ENCODE measurements at regions not wholly inside any gene's neighbourhood (a gene's known extent, or its start where the extent isn't known, plus 50 kb on each side); places are given as distances from the start of the nearest gene placed in this dataset.
"Not testable (repeated sequence)": the region's sequence is repeated elsewhere in the genome, so short reads cannot be mapped to it uniquely, and the experiment has no call there.

- no peak for DNase-seq
- H3K27ac ChIP-seq, result no peak overlapping the region
- H3K27me3 ChIP-seq, result no peaks in the 10 kb centered on the region
- WGBS, 2 donors, result 37 to 44% methylated on average over 5 of the region's 5 CpGs
- no peak overlapping the region for H3K4me3 ChIP-seq
- TF ChIP-seq CTCF (IDR thresholded peaks at IDR 0.05) (no peak), POLR2A (IDR thresholded peaks at IDR 0.05) (no peak)
- no peaks in the 10 kb centered on the region for H3K9me3 ChIP-seq
- intact Hi-C loops (cut with DNase I), result no loop called here
- H3K36me3 ChIP-seq, result no peaks in the 10 kb centered on the region
- no peaks in the 10 kb centered on the region for H3K4me1 ChIP-seq
Measured at GRCh38 chrX:25442499-25442898, 426.7 kb upstream of the ARX start.

GRCh38 chrX:25433307-25433706 lies 417.5 kb upstream of the ARX start:
- TF ChIP-seq CTCF (IDR thresholded peaks at IDR 0.05), result no peak
- TF ChIP-seq POLR2A (IDR thresholded peaks at IDR 0.05), result no peak
- Histone ChIP-seq H3K27ac (no peak overlapping the region), H3K9me3 (no peaks in the 10 kb centered on the region), H3K4me3 (no peak overlapping the region), H3K36me3 (no peaks in the 10 kb centered on the region), H3K27me3 (no peaks in the 10 kb centered on the region), H3K4me1 (no peaks in the 10 kb centered on the region)
- 21 to 24% methylated on average over 2 of the region's 2 CpGs for WGBS, 2 donors
- DNase-seq, result no peak
- intact Hi-C loops (cut with DNase I), result no loop called here

GRCh38 chrX:25432396-25432795 lies 416.6 kb upstream of the ARX start:
- Histone ChIP-seq H3K9me3 (no peaks in the 10 kb centered on the region), H3K27ac (no peak overlapping the region), H3K36me3 (no peaks in the 10 kb centered on the region), H3K4me3 (no peak overlapping the region), H3K27me3 (no peaks in the 10 kb centered on the region), H3K4me1 (no peaks in the 10 kb centered on the region)
- 21 to 26% methylated on average over 2 of the region's 2 CpGs for WGBS, 2 donors
- DNase-seq, result no peak
- intact Hi-C loops (cut with DNase I), result no loop called here
- TF ChIP-seq CTCF (IDR thresholded peaks at IDR 0.05), result no peak
- no peak for TF ChIP-seq POLR2A (IDR thresholded peaks at IDR 0.05)

GRCh38 chrX:25427873-25428555 lies 412.2 kb upstream of the ARX start:
- H3K27me3 ChIP-seq, result no peaks in the 10 kb centered on the region
- DNase-seq, result no peak
- no peak overlapping the region for H3K4me3 ChIP-seq
- H3K36me3 ChIP-seq, result no peaks in the 10 kb centered on the region
- H3K4me1 ChIP-seq, result no peaks in the 10 kb centered on the region
- no peaks in the 10 kb centered on the region for H3K9me3 ChIP-seq
- no peak for TF ChIP-seq CTCF (IDR thresholded peaks at IDR 0.05)
- no peak overlapping the region for H3K27ac ChIP-seq
- WGBS, 2 donors, result 41 to 72% methylated on average over 2 to 6 of the region's 10 CpGs
- intact Hi-C loops (cut with DNase I), result no loop called here

GRCh38 chrX:25404163-25404562 lies 388.4 kb upstream of the ARX start:
- H3K27me3 ChIP-seq; H3K27ac ChIP-seq; H3K9me3 ChIP-seq; intact Hi-C loops (cut with DNase I); H3K36me3 ChIP-seq; H3K4me1 ChIP-seq; DNase-seq; H3K4me3 ChIP-seq: not testable (repeated sequence)
- 83% methylated on average over 4 of the region's 11 CpGs; no CpG with 5 or more reads in 1 of the 2 donors for WGBS, 2 donors

- 67 to 75% methylated on average over 1 to 3 of the region's 3 CpGs for WGBS, 2 donors
- no peaks in the 10 kb centered on the region for H3K27me3 ChIP-seq
- no peak overlapping the region for H3K4me3 ChIP-seq
- H3K9me3 ChIP-seq, result no peaks in the 10 kb centered on the region
- no peak for DNase-seq
- H3K36me3 ChIP-seq, result no peaks in the 10 kb centered on the region
- no peak for TF ChIP-seq CTCF (IDR thresholded peaks at IDR 0.05)
- TF ChIP-seq POLR2A (IDR thresholded peaks at IDR 0.05), result no peak
- H3K27ac ChIP-seq, result no peak overlapping the region
- no peaks in the 10 kb centered on the region for H3K4me1 ChIP-seq
- intact Hi-C loops (cut with DNase I), result no loop called here
Measured at GRCh38 chrX:25389266-25389665, 373.5 kb upstream of the ARX start.
